GM21717 (cell line): ENCODE measurements at regions not wholly inside any gene's neighbourhood (a gene's known extent, or its start where the extent isn't known, plus 50 kb on each side); places are given as distances from the start of the nearest gene placed in this dataset.

ENCODE experiments used
- ATAC-seq: cut with Tn5 transposase; IDR thresholded peaks from one replicate; pipeline ENCODE4 v1.9.1; 2021; ENCODE audit warnings: mild to moderate bottlenecking, moderate library complexity; ENCODE audit not compliant: unreplicated experiment

DNA sequence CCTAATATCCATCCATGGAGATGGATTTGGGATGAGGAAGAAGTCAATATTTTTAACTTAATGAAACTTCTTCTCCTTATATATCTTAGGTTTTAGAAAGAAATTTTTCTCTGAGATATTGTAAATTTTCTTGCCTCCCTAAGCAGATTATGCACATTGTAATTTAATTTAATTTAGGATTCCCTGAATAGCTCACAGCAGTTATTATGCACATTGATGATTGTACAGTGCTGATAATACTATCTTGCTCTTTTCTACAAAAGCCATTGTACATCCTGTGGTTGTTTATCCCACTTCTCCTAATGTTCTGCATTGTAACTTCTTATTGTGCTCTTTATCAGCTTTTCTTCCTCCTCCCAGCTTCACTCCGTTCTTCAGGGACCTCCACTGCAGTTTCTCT, 410.4 kb upstream of the WWC1 start:
- ATAC-seq = no peak

DNA sequence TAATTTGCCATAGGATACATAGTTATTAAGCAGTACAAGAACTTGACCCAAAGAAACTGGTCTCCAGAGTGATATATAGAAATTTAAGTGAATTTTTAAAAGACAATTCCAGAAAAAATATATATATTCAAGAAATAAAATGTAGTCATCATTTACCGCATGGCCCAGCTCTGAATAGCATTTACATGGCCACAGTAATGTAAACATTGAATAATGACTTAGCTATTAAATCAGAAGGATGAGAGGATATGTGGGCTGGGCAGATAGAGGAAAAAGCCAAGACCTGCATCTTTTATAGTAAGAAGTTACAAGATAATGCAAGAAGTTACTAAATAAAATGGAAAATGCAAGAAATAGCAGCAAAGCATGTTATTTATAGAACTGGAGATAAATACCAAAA, 405.2 kb upstream of the WWC1 start:
- ATAC-seq = no peak

DNA sequence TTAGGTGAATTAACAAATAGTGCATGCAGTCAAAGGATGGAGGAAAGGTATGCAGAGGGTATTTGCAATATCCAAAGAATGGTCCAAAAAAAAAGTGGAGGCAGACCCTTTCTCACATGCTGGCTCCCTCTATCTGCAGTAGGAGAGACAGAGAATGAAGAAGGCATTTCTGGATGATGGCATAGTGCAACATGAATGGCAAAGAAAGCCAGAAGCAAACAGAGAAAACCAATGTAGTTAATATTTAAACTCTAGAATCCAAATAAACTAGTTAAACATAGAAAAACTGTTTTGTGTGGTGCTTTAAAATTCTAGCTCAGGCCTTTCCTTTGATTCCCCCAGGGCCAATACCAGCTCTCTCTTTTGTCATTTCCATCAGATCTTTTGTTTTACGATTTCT, 403.1 kb upstream of the WWC1 start:
- no peak for ATAC-seq

DNA sequence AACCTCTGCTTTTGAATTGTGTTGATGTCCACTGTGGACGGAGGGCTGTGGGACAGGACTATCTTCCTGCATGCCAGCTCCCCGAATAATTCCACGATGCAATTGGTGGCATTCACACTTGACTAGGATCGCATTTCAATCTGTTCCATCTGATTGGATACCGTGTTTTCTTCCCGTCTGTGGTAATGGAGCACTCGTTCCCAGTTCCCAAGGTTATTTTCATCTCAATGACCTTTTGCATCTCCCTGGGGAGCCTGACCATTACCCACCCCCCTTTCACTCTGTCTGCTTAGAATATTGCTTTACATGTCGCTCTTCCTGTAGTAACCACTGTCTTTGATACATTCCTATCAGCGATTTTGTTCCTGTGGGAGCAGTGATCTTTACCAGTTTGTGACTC, 402.2 kb upstream of the WWC1 start:
- no peak for ATAC-seq

DNA sequence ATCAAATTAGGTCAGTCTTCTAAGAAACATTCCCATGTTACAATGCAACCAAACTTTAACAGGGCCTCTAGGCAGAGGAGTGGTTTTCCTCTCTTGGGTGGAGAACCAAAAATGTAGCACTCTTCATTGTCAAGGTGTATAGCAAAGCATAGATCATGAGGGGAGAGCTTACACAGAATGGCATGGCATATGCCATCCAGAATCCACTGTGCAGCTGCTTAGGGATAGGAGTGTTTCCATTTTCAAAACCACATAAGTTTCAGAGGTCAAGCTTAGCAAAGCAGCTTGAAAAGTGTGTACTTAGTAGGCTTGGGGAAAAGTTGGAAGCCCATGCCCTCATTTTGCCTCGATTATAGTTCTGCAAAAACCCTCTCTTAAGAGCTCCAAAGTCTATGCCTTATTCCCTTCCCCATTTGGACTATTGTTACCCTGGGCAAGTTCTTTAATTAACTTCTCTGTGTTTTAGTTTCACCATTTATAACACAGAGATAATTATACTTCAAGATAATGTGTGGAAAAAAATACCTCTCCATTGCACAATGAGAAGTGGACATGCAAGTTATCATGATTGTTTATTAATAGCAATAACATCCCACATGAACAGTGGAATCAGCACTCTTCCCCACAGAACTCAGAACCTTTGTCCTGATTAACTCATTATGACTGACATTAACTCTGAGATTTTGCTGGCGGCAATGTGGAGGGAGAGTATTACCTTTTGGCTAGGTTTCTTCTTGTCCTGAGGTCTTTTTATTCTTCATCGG, 398.9 kb upstream of the WWC1 start:
- ATAC-seq = no peak

DNA sequence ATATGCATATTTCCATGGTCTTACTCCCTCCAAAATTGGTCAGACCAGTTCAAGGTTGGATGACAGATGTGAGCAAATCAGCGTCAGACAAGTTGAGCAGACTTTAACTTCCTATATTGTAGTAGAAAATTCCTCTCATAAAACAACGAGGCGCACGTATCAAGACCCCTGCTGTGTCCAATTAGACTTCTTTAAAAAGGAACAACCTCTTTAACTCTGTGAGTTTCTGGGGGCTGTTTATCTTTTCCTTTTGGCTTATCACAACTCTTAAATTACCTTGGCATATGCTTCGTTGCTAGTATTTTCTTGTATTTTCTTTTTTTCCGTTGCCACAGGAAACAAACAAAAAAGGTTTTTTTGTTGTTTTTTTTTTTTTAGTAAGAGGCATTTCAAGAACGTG, 398.2 kb upstream of the WWC1 start:
- no peak for ATAC-seq

DNA sequence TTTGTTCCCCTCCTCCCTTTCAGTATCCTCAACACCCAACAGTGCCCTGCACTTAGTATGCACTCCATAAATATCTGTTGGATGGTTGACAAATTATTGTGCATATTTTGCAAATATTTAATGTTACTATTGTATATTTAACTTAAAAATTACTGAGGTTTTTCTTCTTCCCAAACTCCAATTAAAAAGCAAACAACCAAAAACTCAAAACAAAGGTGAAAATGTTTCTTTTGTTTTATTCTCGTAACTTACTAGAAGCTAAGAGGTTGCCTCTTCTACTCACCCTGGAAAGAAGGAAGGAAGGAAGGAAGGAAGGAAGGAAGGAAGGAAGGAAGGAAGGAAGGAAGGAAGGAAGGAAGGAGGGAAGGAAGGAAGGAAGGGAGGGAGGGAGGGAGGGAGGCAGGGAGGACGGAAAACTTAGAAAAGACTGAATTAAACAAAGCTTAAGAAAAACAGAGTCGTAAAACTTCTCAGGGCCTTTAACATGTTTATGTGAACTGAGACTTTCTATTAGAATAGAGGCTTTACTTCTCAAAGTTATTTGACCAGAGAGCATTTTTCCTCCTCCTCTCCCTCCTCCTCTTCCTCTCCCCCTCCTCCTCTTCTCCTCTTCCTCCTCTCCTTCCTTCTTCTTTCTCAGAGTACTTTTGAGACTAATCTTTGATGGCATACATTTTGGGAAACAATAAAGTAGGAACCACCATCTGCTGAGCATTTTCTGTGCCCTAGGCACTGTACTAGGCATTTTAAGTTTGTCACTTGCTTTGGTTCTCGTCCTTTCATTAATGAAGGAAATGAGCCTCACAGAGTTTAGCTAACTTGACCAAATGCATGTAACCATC, 396.6 kb upstream of the WWC1 start:
- no peak for ATAC-seq

DNA sequence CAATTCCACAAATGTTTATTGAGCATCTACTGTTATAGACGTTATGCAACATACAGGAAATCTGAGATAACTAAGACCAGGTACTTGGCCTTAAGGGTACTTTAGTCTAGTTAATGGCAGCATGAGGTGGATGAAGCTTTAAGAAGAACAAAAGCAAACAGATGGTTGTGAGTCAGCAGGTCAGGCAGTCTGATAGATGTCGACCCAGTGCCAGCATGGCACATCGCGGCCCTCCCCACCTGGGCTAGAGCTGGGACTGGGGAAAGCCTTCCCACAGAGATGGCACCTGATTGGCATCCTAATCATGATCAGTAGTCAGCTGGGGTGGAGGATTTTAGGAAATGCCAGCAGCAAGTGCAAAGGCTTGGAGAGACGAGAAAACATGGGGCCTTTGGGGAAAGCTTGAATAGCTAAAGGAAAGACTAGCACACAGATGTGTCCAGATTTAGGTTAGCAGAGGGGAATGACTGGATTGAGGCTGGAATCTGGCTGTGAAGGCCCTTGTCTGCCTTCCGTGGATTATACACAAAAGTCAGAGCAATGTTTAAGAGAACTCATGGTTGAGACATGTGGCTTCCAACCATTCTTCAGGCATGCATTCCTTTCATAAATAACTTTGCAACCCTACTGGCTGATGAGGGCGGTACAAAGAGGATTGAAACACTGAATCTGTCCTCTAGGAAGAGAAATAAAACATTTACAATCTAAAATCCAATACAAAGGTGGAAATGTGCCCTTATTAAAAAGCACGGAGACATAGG, 395.4 kb upstream of the WWC1 start:
- no peak for ATAC-seq

DNA sequence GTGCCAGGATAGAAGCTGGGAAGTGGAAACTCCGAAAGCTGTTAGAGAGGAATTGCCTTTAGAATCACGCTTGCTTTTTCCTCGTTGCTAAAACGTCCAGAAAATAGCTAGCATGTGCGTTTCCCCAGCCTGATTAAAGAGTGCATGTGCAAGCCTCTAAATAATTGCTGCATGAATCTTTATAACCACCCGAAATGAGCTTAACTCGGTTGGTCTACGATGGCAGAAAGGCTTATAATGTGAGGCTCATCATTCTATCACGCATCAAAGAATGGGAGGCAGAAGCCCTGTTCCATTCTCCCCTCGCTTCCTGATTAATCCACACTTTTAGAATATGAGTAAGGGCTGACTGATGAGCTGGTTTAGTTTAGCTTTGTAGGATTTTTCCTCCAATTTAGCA, 394.6 kb upstream of the WWC1 start:
- ATAC-seq = no peak

DNA sequence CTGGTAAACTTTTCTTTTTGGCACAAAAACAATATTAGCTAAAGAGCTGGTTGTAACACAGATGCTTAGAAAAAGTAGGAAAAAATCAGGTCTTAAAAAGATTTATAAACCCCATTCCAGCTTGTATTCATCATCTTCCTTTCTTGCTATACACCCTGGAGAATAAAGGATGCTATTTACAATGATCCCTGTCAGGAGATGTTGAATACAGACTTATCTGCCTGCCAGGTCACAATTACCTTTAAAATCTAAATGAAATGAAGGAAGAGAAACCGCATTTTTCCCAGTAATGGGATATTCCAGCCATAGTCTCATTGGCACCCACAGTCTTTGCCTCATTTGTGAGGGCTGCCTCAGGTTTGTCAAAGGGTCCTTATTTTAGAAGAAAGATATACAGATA, 394.1 kb upstream of the WWC1 start:
- ATAC-seq = no peak

DNA sequence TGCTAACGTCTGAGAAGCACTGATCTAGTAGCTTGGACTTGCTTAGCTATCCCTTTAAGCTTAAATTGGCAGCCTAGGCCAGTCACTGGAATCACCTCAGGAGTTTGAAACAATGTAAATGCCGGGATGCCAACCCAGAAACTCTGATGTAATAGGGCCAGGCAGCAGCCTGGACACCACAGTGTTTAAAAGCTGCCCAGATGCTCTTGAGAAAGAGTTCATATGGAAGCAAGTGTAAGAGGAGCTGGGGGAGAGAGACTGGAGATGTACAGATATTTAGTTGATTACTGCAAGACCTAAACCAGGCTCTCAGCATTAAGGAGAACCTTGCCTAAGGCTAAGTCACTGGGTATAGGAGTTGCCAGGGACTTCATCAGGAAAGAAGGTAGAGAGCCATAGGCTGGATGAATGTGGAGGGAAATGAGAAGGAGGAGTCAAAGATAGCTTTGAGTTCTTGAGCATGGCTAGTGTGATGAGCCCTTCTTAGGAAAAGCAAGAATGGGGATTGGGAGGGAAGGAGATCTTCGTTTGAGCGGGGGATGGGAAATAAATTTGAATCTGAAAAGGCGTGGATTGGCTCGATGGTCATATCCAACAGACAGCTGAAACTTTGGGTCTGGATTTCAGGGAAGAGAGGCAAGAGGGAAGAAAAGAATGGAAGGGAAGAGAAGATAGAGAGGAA, 392.9 kb upstream of the WWC1 start:
- ATAC-seq = no peak

DNA sequence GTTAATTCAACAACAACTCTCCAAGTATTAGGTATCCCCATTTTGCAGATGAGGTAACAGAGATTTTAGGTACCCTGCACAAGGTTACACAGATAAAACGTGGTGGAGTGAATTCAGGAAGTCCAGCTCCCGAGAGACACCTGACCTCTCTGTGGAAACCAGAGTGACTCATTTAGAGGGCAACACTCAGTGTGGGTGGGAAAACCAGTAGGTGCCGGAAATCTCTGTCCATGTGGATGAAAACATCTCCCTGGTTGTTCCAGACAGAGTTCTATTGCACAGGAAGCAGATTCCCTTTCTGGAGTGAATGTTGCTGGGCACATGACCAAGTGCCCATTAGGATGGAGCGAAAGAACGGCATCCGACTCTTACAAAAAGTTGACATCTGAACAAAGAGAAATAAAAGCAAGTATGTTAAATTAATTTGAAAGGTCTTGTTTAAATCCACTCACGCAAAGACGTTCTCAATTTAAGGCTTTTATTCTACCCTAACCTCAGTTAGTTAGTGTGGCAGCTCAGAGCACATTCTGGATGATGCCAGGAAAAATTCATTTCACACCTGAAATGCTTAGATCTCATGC, 391.9 kb upstream of the WWC1 start:
- ATAC-seq = no peak

DNA sequence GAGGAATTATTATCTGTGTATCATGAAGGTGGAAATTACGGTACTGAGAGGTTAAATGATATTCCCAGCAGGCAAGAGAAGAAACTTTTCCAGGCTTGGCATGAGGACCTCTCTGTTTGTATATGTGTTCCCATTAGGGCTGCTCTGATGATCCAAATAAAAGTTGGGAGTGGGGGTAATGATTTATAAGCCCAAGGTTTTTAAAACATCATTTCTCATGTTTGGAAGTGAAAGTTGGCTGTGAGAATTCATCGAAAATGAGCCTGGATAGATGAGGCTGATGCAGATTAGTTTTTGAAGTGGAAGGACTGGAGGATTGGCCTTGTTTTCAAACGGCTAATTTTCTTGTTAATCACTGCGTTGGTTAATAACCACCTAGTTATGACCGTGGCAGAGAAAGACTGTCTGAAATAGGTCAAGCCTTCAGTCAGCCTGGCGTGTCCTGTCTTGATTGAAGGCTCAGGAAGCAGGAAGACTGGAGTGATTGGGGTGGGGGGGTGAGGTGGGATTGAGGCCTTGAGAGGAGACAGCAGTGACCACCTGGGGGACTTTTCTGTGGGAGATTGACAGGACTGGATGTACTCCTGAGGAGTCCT, 391.0 kb upstream of the WWC1 start:
- ATAC-seq = no peak

DNA sequence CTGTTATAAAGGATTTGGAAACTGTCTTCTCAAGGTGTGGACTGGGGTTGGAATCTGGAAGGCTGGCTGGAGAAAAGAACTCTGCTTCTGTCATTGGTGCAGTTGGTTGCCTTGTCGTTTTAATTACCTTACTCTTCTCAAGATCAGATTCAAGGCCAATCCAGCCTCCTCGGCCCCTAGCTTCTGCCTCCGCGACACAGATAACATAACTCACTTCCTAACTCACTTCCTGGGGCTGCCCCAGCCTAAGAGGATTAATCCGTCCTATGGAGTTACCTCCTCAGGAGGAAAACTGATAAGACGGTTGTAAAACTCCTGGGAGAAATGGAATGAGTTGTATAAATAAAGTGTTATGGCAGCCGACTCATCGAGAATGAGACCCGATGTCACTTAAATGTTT, 389.1 kb upstream of the WWC1 start:
- no peak for ATAC-seq

DNA sequence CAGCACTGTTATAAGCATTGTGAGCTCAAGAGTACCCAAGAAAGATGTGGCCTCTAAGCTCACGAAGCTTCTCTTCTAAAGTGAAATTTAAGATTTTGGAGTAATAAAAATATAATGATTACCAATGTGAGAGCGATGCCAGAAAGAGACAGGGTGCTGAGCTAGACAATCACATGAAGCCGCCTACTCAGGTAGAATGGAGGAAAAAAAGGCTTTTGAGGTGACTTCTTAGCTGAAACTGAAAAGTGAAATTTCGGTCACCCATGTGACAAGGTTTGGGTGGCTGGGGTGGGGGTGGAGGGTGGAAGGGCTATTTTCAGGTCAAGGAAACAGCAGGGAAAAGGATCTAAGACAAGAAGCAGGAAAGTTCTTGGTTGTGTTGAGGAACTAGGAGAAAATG, 388.2 kb upstream of the WWC1 start:
- ATAC-seq = no peak

DNA sequence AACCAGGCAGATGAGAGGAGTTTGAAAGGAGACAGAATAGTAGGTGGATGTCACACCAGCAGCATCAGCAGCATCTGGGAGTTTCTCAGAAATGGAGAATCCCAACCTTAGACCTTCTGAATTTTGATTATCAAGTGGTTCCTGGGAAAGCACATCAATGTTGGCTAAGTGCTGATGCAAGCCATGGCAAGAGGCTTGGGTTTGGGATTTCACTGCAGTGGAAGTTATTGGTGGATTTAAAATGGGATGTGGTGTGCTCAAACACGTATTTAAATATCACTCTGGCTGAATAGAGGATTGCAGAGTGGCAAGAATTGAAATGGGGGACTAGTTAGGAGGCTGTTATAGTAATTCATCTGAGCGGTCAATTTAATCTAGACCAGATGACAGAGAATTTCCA, 387.8 kb upstream of the WWC1 start:
- ATAC-seq = no peak

DNA sequence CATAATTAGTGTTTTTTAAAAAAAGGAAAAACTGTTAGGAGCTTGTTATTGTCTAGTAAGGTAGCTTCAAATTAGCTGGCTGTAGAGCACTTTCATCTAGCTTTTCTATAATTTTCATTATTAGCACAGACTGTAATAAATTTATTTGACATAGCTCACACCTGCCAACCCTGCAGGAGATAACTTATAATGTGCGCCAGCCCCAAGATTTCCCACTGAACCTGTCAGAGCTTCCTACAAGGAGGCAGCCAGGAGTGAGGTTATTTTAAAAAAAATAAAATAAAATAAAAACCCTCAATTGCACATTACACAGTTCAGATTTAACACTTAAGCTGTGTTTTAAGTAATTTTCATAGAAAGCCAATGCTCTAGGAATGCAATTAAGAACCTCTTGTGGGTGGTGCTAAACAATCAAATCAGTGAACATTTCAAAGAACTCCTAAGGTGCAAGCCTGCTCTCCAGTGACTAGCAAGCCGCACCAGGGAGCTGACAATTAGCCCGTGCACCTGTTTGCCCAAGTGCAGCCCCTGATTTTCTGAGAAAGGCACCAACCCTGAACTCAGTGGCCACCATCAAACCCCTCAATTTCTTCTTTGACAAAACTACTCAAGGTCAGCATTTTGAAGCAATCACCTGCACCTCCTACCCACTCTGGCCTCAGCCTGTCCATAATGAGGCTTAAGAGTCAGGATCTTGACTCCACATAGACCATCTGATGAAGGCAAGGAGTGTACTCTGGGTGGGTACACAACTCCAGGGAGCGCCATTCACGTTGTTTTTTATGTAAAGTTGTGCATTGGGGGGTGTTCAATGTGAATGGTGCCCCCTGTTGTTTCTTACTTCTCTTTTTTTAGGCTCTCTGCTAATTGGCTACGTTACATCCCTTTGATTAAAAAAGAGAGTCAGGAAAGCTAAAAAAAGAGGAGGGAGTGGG, 385.3 kb upstream of the WWC1 start:
- no peak for ATAC-seq

DNA sequence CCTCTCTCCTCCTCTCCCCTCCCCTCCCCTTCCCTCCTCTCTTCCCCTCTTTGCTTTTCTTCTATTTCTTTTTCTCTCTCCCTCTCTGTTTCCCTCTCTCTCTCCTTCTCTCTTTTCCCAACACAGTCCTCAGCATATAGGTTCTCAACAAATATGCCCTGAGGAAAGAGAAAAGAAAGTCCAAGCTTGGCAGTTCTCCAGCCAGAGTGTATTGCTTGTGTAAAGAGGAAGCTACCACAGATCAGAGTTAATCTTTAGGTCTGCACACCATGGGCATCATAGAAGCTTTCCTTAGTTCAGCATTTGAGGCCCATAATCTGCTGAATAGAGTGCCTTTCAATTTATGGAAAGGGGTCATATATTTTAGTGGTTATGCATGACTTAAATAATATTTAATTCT, 382.8 kb upstream of the WWC1 start:
- no peak for ATAC-seq

DNA sequence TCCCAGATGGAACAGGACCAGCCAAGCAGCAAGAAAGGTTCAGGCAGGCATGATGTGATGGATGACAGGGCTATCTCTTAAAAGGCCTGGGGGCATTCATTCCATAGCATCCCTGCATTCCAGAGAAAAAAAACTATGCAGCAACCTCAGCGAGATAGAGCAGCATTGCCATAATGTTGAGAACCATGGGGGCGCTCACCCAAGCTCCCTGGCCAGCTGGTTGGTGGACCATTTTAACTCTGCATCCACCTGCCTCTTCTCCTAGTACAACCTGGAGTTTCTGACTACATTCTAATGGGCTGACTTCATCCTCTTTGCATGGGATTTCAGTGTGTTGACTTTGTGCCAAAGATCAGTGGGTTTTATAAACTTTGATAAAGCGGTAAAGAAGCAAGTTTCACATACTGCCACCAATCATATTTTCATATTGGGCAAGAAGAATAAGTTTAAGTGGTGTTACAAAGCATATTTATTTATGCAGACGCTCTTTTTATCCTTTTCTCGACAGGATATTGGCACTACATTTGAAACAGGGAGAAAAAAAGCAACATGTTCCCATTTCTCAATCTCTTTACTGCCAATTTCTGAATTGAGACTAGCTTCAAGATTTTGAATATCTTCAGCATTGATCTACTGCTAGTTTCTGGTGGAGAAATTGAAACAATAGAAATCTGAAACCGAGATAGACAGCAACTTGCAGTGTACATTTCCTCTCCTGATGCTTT, 378.3 kb upstream of the WWC1 start:
- no peak for ATAC-seq
